Urinary bladder (tissue), 3 donors: ENCODE measurements at regions not wholly inside any gene's neighbourhood (a gene's known extent, or its start where the extent isn't known, plus 50 kb on each side); places are given as distances from the start of the nearest gene placed in this dataset.

Source experiments
- DNase-seq: peaks from one replicate; pipeline ENCODE4 v3.0.0-alpha.2; 2015; ENCODE audit errors: extremely low spot score
- H3K27ac ChIP-seq: one replicate; pipeline ENCODE4 v1.5.1; 2013; ENCODE audit warnings: low read depth, mild to moderate bottlenecking, moderate library complexity
- H3K36me3 ChIP-seq: one replicate; pipeline ENCODE4 v1.6.1; 2013; ENCODE audit warnings: mild to moderate bottlenecking, moderate library complexity; ENCODE audit not compliant: insufficient read depth
- H3K4me1 ChIP-seq: one replicate; pipeline ENCODE4 v1.6.1; 2013; ENCODE audit warnings: mild to moderate bottlenecking, moderate library complexity; ENCODE audit not compliant: insufficient read depth
- H3K4me3 ChIP-seq: one replicate; pipeline ENCODE4 v1.5.1; 2013; ENCODE audit warnings: low read depth, low read length
- WGBS: extraction: QIAGEN DNeasy Blood & Tissue Kit; methylation state at CpG from one replicate; pipeline ENCODE4 v1.1.7; 2013; 5-methylcytosine and 5-hydroxymethylcytosine counted together
- donor health status: healthy with polysubstance abuse.
- donor health status: healthy.

- 90% methylated on average over 4 of the region's 4 CpGs for WGBS
- Histone ChIP-seq H3K27ac (no peak overlapping the region), H3K4me3 (no peak overlapping the region), H3K36me3 (no peaks in the 10 kb centered on the region), H3K4me1 (no peaks in the 10 kb centered on the region)
- DNase-seq: no peak
Measured at GRCh38 chr10:8719971-8720370, 665.5 kb downstream of the GATA3 start.

GRCh38 chr10:8721650-8722049, 667.2 kb downstream of the GATA3 start:
- 52% methylated on average over 3 of the region's 3 CpGs for WGBS
- H3K27ac ChIP-seq: no peak overlapping the region
- no peak for DNase-seq

DNA sequence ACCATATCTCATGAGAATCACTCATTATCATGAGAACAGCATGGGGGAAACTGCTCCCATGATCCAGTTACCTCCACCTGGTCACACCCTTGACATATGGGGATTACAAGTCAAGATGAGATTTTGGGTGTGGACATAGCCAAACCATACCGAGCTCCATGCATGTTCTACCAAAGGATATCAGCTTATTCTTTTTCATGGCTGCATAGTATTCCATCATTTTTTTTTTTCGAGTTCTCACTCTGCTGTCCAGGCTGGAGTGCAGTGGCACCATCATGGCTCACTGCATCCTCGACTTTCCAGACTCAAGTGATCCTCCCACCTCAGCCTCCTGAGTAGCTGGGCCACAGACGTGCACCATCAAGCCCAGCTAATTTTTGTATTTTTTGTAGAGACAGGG, 668.3 kb downstream of the GATA3 start:
- H3K36me3 ChIP-seq: no peaks in the 10 kb centered on the region
- no peak overlapping the region for H3K4me3 ChIP-seq
- 89% methylated on average over 4 of the region's 4 CpGs for WGBS
- H3K27ac ChIP-seq: no peak overlapping the region
- no peak for DNase-seq
- H3K4me1 ChIP-seq: no peaks in the 10 kb centered on the region

More at GRCh38 chr10:8721650-8722049, 667.2 kb downstream of the GATA3 start:
- Histone ChIP-seq H3K4me1 (no peaks in the 10 kb centered on the region), H3K4me3 (no peak overlapping the region), H3K36me3 (no peaks in the 10 kb centered on the region)

DNA sequence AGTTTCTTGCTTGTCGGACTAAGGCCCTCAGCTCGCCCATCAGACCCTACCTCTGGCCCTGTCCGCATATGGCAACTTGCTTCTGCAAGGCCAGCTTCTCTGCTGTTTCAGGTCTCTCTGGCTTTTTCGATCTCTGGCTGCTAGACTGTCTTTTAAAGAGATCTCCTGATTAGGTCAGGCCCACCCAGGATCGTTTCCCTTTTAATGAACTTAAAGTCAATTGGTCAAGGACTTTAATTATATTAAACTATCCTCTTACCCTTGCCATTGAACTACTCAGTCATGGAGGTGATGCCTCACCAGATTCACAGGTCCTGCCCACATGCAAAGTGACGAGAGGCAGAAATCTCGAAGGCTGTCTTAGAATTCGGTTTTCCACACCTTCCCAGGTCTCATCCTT, 670.9 kb downstream of the GATA3 start:
- H3K36me3 ChIP-seq: no peaks in the 10 kb centered on the region
- H3K27ac ChIP-seq: no peak overlapping the region
- H3K4me3 ChIP-seq: no peak overlapping the region
- no peaks in the 10 kb centered on the region for H3K4me1 ChIP-seq
- DNase-seq: no peak
- 93% methylated on average over 8 of the region's 8 CpGs for WGBS

DNA sequence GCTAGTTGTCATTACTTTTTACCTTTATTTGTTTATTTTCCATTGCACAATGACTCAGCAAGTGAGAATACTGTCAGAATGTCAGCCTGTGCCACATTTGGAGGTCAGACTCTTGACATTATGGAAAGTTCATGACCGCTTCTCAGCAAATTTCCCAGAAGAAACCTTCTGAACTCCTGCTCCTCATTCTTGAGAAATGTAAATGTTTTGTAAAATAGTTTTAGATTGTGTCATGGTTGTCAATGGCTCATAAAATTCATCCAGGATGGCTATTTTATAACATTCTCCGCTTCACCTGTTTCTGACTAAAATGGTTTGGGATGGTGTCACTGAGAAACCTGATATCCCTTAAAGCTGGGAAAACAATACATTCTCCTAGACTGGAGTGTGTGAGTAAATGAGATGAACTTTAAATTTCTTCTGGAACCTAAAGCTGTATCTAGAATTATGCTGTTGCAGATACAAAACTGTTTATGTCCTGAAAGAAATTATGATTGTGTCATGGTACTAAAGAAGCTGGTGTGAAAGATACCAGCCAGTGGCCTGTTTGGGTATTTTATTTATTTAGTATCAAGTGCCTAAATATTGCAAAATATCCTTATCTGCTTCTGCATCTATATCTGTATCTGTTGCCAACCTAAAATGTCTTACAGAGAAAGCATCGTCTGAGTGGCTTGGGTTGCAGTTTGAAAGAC, 671.7 kb downstream of the GATA3 start:
- Histone ChIP-seq H3K4me3 (no peak overlapping the region), H3K36me3 (no peaks in the 10 kb centered on the region), H3K27ac (no peak overlapping the region), H3K4me1 (no peaks in the 10 kb centered on the region)
- no peak for DNase-seq
- 72% methylated on average over 3 of the region's 3 CpGs for WGBS

GRCh38 chr10:8726779-8727084, 672.2 kb downstream of the GATA3 start:
- no peak overlapping the region for H3K4me3 ChIP-seq

GRCh38 chr10:8731121-8732095, 676.9 kb downstream of the GATA3 start:
- Histone ChIP-seq H3K4me1 (no peaks in the 10 kb centered on the region), H3K4me3 (no peak overlapping the region), H3K27ac (no peak overlapping the region), H3K36me3 (no peaks in the 10 kb centered on the region)
- 69% methylated on average over 18 of the region's 18 CpGs for WGBS
- no peak for DNase-seq

More at GRCh38 chr10:8726779-8727084, 672.2 kb downstream of the GATA3 start:
- 24% methylated on average over 5 of the region's 5 CpGs for WGBS
- Histone ChIP-seq H3K4me1 (no peaks in the 10 kb centered on the region), H3K27ac (no peak overlapping the region), H3K36me3 (no peaks in the 10 kb centered on the region)
- no peak for DNase-seq

DNA sequence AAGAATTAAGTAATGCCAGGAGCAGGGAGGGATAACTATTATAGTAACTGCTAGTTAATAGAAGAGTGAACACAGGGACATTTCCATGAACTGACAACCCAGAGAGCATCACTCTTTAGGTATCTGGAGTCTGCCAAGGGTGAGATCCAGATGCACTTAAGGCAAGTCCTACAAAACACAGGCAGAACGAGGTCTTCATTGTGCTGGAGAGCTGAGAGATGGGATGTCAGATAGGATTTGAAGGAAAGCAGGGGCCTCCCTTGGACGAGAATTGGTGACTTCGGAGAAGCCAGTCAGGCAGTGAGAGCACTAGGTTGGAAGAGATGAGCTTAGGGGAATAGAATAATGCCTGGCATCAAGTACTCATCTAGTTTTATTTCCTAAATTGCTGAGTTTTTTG, 684.5 kb downstream of the GATA3 start:
- DNase-seq: no peak
- WGBS: 23% methylated on average over 3 of the region's 3 CpGs
- Histone ChIP-seq H3K4me3 (no peak overlapping the region), H3K4me1 (no peaks in the 10 kb centered on the region), H3K36me3 (no peaks in the 10 kb centered on the region), H3K27ac (no peak overlapping the region)

GRCh38 chr10:8752146-8752843, 697.8 kb downstream of the GATA3 start:
- Histone ChIP-seq H3K27ac (no peak overlapping the region), H3K36me3 (no peaks in the 10 kb centered on the region), H3K4me1 (no peaks in the 10 kb centered on the region), H3K4me3 (no peak overlapping the region)
- DNase-seq: no peak
- 66% methylated on average over 7 of the region's 7 CpGs for WGBS

DNA sequence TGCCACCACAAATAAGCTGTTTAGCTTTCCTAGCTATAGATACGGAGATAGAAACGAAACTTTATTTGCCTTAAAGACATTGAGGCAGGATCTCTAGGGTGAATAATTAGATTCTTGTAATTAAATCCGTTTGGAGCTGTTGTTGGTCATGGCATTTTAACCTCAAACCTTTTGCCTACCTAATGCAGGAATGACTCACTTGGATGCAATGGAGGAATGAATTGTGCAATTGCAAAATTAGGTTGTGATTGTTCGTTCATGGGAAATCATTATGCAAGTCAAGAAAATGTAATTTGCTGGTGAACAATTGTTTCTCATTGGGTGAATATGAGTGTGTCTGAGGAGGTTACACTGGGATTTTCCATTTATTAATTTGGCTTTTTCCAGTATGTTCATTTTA, 703.5 kb downstream of the GATA3 start:
- H3K36me3 ChIP-seq: no peaks in the 10 kb centered on the region
- H3K4me3 ChIP-seq: no peak overlapping the region
- H3K27ac ChIP-seq: no peak overlapping the region
- no peaks in the 10 kb centered on the region for H3K4me1 ChIP-seq
- WGBS: 55% methylated on average over 4 of the region's 4 CpGs
- DNase-seq: no peak

DNA sequence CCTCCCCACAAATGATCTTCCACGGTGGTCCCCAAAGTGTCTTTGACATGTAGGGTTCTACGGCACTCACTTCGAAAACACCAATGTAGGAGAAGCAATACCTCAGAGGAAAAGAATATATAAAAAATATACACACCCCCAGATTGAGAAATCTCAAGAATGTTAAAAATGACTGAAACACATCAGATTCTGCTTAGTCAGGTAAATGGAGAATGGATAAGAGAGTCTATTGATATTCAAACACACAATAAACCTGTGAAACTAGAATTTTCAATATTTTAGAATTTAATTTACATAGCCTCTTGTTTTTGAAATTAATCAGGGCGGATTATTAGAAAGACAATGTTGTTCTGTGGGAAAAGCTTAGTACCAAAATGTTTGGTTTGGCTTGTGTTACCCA, 712.4 kb downstream of the GATA3 start:
- DNase-seq: no peak
- WGBS: 92% methylated on average over 4 of the region's 4 CpGs
- Histone ChIP-seq H3K36me3 (no peaks in the 10 kb centered on the region), H3K27ac (no peak overlapping the region), H3K4me1 (no peaks in the 10 kb centered on the region), H3K4me3 (no peak overlapping the region)

DNA sequence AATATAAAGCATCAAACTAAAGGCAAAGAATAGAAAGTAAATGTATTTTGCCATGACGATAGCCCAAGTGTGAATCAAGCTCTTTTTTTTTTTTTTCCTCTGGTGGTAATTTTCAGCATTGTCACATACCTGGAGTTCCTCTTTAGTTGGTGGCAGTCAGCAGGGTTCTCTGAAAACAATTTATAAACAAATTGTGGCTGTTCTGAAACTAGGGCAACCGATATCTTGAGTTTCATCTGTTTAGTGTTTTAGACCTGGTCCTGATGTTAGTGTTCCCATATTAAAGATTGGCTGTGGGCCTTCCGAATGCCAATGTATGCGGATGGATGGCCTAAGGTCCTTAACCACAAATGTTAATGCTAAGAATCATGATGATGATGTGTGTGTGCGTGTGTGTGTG, 713.1 kb downstream of the GATA3 start:
- WGBS: 66% methylated on average over 5 of the region's 5 CpGs
- DNase-seq: no peak
- no peak overlapping the region for H3K27ac ChIP-seq
- no peaks in the 10 kb centered on the region for H3K36me3 ChIP-seq
- H3K4me3 ChIP-seq: no peak overlapping the region
- no peaks in the 10 kb centered on the region for H3K4me1 ChIP-seq

DNA sequence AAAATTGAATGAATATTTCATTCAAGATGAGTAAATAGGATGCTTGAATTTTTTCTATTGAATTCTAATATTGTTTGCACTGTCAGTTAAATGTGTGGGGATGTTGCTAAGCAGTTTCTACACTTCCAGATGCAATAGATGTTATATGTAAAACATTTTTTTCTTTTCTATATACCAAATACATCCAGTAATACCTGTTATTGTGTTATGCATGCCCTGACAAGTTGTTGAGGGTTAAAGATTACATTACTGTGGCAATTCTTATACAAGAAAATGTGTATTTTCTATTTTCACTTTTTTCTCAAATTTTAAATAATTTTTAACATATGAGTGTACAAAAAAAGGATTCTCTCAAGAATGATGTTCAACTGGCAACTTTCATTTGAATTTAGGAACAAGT, 713.9 kb downstream of the GATA3 start:
- no peak overlapping the region for H3K4me3 ChIP-seq
- no peak for DNase-seq

DNA sequence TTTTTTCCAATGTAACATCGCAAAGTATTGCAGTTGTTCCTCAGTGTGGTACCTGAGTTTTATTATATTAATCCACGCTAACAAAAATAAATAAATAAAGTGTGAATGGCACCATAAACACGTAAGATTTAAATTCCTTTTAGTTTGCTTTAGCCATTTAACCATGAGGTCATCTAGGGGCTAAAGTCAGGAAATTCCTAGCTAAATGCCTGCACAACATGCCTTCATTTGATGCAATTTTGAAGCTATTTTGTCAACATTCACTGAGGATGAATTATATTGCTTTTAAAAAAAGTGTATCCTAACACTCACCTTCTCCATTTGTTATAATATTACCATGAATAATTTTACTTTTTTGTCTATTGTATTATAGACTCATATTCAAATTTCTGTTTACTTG, 714.4 kb downstream of the GATA3 start:
- no peaks in the 10 kb centered on the region for H3K4me1 ChIP-seq
- no peak for DNase-seq
- H3K27ac ChIP-seq: no peak overlapping the region
- 36% methylated on average over 3 of the region's 3 CpGs for WGBS
- H3K36me3 ChIP-seq: no peaks in the 10 kb centered on the region
- no peak overlapping the region for H3K4me3 ChIP-seq

More for the DNA sequence above, 713.9 kb downstream of the GATA3 start:
- H3K36me3 ChIP-seq: no peaks in the 10 kb centered on the region
- H3K27ac ChIP-seq: no peak overlapping the region
- H3K4me1 ChIP-seq: no peaks in the 10 kb centered on the region
